GM18498 (cell line): ENCODE measurements at regions not wholly inside any gene's neighbourhood (a gene's known extent, or its start where the extent isn't known, plus 50 kb on each side); places are given as distances from the start of the nearest gene placed in this dataset.
"Not testable (repeated sequence)": the region's sequence is repeated elsewhere in the genome, so short reads cannot be mapped to it uniquely, and the experiment has no call there.

Experiments
- ATAC-seq: cut with Tn5 transposase; IDR thresholded peaks from one replicate; pipeline ENCODE4 v1.9.1; 2021; ENCODE audit warnings: mild to moderate bottlenecking, moderate library complexity; ENCODE audit not compliant: unreplicated experiment

DNA sequence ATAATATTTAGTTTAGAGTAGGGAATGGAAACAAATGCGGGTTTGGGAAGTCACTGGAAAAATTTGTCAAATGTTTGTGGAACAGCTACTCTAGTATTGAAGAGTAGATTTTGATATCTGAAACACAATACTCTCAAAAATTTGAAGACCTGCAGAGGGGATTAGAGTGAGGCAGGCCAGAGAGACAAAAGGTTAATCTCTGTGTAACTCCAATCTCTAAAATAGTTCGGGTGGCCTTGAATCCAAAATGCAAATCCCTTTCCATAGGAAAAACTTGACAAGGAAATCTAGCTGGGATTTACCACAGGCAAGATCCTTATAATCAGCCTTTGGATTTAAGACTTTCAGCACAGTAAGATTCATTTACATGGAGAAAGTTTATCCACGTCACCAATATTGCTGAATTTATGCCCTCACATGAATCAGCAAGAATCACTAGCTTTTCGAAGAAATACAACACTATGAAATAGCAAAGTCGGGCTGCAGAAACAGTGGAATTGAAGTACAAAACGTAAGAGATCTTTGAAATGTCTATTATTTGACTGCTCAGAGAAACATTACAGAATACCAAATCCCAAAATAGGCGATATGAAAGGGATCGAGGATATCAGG is 423.7 kb upstream of the ZNF804A start:
- no peak for ATAC-seq

DNA sequence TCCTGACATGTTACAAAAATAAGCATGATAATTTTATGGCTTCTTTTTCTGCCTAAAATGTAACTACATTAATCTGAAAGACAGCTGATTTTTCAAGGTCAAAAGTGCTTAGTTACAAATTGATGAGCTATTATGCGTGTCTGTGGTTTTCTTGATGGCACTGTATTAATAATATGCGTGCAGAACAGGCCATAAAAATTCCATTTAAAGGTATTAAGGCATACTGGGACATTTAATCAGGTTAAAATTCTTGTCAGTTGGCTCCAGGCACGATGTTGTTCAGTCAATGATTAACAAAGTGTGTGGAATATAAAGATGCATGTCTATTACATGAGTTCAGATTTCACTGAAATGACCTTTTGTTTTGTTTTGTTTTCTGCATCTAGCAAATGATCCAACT is 420.1 kb upstream of the ZNF804A start:
- ATAC-seq, result no peak

- ATAC-seq, result no peak
Measured at GRCh38 chr2:184186436-184186835, 411.9 kb upstream of the ZNF804A start.

DNA sequence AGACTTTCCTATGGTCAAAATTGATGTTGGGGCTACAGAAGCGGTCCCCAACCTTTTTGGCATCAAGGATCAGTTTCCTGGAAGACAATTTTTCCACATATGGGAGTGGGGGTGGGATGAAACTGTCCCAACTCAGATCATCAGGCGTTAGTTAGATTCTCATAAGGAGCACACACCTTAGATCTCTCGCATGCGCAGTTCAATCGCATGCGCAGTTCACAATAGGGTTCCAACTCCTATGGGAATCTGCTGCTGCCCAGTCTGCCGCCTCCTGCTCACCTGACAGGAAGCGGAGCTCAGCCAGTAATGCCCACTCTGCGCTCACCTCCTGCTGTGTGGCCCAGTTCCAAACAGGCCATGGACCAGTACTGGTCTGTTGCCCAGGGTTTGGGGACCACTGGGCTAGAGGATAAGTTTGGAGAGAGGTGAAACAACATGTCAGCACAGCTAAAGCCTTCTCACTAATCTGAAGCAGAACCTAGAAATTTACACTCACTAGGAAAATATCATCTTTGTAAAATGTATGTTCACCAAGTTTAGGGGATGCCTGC is 410.8 kb upstream of the ZNF804A start:
- ATAC-seq, result no peak

- no peak for ATAC-seq
Measured at GRCh38 chr2:184190725-184191124, 407.6 kb upstream of the ZNF804A start.

DNA sequence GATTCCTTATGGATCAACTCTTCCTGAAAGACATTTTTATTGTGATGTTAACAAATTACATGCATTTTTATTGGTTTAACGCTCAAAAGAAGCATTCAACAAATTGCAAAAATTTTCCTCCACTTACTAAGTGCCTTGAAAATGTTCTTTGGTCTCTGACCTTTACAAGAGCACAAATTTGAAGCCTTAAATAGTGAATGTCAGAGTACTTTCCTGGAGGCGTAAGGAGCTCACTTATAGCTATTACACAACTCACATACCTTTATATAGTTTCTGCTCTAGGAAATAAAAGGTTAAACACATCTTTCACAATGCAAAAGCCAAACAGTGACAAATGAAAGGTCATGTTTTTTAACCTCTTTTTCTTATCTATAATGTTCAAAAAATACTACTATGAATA is 405.7 kb upstream of the ZNF804A start:
- ATAC-seq, result no peak

DNA sequence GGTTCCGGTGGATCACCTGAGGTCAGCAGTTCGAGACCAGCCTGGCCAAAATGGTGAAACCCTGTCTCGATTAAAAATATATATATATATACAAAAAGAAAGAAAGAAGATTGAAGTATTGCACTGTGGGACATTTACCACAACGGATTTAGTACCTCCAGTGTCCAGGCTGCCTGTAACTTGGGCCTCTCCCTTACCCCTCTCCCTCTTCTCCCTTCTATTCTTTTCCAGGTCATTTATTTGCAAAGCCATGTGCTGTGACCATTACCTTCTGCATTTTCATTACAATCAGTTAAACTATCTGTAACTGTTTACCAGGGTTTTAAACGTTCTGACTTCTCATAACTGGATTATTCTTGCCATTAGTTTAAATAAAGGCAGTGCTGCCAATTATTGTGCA is 400.9 kb upstream of the ZNF804A start:
- no peak for ATAC-seq

GRCh38 chr2:184198791-184199190 is 399.5 kb upstream of the ZNF804A start:
- ATAC-seq, result not testable (repeated sequence)

DNA sequence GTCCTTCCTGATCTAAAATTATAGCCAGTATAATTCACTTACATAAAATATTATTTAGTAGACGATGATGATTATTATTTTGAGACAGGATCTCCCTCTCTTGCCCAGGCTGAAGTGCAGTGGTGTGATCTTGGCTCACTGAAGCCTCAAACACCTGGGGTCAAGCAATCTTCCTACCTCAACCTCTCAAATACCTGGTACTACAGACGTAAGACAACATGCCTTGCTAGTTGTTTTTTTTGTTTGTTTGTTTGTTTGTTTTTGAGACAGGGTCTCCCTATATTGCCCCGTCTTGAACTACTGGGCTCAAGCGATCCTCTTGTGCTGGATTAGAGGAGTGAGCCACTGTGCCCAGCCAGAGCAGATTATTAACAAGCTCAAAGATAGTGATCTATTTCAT is 399.1 kb upstream of the ZNF804A start:
- ATAC-seq, result no peak

DNA sequence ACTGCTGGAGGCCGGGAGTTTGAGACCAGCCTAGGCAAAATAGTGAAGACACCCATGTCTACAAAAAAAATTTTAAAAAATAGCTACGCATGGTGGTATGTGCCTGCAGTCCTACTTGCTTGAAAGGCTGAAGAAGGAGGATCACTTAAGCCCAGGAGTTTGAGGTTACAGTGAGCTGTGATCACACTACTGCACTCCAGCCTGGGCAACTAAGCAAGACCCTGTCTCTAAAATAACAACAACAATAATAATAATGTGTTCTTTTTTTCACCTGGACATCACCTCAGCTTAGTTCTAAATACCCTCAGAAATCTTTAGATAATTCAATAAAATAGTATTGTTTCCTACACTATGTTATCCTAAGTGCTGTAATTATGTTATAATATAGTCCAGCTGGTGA is 397.1 kb upstream of the ZNF804A start:
- no peak for ATAC-seq

GRCh38 chr2:184203661-184204060 is 394.7 kb upstream of the ZNF804A start:
- ATAC-seq, result no peak

DNA sequence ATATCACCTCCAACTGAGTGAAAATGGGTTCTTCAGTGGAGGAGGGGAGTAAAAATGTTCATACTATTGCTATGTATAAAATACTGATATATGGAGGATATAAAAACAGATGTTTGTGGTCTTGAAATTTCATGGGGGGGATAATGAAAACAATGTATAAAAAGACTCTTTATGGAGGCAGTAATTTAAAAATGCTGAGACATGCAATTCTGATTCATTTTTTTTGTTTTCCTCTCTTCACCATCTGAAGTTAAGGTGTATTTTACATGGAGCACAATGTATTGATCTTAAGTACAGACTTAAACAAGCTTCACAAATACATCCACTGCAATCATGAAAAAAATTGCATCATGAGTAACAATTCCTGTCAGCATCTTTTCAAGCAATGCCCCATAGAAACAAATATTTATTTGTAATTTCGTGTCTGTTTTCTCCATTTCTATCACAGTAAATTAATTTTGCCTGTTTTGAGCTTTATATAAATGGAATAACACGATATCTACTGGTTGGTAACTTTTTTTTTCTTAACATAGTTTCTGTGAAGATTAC is 393.2 kb upstream of the ZNF804A start:
- ATAC-seq, result no peak

DNA sequence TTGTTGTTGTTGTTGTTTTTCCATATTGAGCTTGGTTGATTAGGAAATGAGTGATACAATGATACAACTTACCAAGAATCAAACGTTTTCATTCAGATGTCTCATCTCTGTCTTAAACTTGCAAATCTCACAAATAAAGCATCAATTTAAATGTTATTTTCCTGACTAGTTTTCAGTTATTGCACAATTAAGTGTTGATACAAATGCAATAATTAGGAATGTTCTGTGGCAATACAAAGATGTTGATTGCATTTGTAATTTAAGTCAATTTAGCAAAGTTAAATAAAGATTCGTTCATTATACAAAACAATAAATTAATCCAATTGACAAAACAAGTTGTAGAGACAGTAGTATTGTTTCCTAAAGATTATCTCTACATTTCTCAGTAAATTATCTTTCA is 392.3 kb upstream of the ZNF804A start:
- no peak for ATAC-seq

- no peak for ATAC-seq
Measured at GRCh38 chr2:184210329-184210728, 388.0 kb upstream of the ZNF804A start.

DNA sequence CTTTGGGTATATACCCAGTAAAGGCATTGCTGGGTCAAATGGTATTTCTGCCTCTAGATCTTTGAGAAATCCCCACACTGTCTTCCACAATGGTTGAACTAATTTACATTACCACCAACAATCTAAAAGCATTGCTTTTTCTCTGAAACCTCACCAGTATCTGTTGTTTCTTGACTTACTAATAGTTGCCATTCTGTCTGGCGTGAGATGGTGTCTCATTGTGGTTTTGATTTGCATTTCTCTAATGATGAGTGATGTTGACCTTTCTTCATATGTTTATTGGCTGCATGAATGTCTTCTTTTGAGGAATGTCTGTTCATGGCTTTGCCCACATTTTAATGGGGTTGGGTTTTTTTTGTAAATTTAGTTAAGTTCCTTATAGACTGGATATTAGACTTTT is 382.6 kb upstream of the ZNF804A start:
- no peak for ATAC-seq

DNA sequence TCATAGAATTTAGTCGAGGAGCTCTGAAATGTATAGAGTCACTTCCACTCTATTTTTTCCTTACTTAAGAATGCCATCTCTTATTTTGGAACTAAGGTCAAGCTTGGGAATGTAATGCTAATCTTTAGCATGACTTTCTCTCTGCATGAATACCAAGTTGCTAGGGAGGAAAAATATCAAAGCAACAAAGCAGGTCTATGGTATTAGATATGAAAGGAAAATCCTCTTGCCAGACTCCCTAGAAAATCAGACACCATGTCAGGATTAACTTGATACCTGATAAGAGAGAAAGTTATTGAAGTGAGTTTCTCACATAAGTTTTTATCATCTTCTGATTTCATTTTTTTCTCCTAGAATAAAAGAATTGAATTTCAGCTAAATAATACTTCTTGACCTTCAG is 341.7 kb upstream of the ZNF804A start:
- ATAC-seq, result no peak

DNA sequence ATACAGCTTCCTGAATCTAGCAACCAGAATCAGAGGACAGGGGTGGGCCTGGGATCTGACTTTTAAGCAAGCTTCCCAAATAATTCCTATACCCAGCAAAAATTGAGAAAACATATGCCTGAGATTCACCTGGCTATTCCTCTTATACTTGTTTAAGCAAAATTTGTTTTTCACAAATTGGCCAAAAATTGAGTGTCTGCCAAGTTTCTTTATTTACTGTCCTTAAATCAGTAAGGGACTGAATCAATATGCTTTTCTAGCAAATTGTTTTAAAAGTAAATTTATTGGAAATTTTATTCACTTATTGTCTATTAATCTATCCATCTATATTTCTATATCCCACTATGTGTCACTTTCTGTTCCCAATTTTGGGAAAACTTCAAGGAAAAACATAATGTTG is 337.0 kb upstream of the ZNF804A start:
- ATAC-seq, result no peak

DNA sequence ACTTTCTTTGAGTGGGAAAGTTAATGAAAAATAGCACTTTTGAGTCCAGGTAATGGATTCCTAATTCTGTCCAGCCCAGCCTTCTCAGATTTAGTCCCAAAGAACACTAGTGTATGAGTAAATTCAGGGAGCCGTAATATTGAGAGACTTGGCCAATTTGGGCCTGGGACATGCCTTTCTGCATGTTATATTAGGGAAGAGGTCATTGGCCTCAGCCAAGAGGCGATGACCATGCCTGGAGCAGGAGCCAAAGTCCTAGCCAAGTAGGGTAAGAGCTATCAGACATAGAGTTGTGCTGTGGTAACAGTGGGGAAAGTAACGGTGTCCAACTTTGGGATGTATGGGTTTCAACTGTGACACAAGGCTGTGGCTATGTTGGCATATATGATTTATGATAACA is 336.5 kb upstream of the ZNF804A start:
- no peak for ATAC-seq

- ATAC-seq, result no peak
Measured at GRCh38 chr2:184268900-184269477, 329.3 kb upstream of the ZNF804A start.

- no peak for ATAC-seq
Measured at GRCh38 chr2:184270660-184271059, 327.7 kb upstream of the ZNF804A start.

GRCh38 chr2:184272056-184272455 is 326.3 kb upstream of the ZNF804A start:
- no peak for ATAC-seq

DNA sequence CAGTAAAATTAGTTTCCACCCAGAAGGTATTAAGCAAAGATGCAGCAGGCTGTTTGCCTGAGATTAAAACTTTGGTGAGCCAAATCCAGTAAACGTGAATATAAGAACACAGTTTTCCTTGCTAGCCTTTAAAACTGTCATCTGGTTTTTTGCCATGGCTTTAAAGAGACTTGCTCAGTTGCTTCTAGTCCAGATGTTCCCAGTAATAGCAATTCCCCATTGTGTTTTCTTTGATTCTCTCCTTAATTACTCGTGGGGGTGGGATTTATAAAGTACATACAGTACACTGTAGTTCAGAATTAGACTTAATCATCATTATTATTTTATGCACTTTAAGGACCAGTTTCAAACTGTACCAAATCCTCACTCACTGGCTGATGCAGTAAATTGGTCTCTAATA is 303.5 kb upstream of the ZNF804A start:
- no peak for ATAC-seq

DNA sequence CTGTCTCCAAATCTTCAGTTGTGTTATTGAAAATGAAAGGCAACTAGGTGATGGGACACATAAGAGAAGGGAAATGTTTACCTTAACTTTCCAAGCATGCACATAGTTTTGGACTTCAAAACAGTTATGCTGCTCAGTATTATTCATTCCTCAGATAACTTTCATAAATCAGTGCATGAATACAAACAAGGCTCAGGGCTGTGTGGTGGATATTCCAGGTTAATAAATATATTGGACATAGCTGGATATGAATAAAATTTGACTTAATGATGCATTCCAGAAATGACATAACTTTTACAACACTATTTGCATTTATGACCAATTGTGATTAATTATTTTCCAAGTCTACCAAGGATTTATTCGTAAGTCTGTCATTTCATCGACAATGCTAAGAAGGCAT is 301.2 kb upstream of the ZNF804A start:
- ATAC-seq, result no peak
